Loucy (cell line): ENCODE measurements at regions not wholly inside any gene's neighbourhood (a gene's known extent, or its start where the extent isn't known, plus 50 kb on each side); places are given as distances from the start of the nearest gene placed in this dataset.

ENCODE experiments used
- EZH2phosphoT487 ChIP-seq: fragments of 200-600 bp; IDR thresholded peaks from 2 replicates; pipeline ENCODE4 v1.6.1; 2018; ENCODE audit warnings: antibody characterized with exemption, mild to moderate bottlenecking, moderate library complexity, borderline replicate concordance
- TF ChIP-seq, protein P1 (sequence below): fragments of 200-600 bp; sonication (generic); conservative IDR thresholded peaks from 2 replicates; pipeline ENCODE4 v1.5.1; 2014; ENCODE audit warnings: mild to moderate bottlenecking, antibody characterized with exemption, low read length

DNA sequence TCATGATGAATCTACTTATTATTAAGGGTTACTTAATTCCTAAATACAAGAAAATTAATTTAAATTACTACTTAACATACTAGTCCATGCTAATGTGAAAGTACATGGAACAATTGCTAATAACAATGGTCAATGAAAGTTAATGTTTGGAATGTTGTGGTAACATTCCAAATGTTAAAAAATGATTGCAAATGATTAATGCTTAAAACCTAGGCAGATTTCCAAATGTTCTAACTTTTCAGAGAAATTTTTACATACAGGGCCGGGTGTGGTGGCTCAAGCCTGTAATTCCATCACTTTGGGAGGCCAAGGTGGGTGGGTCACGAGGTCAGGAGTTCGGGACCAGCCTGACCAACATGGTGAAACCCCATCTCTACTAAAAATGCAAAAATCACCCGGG, 1851.3 kb upstream of the PCDH7 start:
- TF ChIP-seq, protein P1, sequence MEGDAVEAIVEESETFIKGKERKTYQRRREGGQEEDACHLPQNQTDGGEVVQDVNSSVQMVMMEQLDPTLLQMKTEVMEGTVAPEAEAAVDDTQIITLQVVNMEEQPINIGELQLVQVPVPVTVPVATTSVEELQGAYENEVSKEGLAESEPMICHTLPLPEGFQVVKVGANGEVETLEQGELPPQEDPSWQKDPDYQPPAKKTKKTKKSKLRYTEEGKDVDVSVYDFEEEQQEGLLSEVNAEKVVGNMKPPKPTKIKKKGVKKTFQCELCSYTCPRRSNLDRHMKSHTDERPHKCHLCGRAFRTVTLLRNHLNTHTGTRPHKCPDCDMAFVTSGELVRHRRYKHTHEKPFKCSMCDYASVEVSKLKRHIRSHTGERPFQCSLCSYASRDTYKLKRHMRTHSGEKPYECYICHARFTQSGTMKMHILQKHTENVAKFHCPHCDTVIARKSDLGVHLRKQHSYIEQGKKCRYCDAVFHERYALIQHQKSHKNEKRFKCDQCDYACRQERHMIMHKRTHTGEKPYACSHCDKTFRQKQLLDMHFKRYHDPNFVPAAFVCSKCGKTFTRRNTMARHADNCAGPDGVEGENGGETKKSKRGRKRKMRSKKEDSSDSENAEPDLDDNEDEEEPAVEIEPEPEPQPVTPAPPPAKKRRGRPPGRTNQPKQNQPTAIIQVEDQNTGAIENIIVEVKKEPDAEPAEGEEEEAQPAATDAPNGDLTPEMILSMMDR: no peak
- no peak for TF ChIP-seq EZH2phosphoT487
